Gastrocnemius medialis (tissue), 4 donors: ENCODE measurements at regions not wholly inside any gene's neighbourhood (a gene's known extent, or its start where the extent isn't known, plus 50 kb on each side); places are given as distances from the start of the nearest gene placed in this dataset.
"Not testable (repeated sequence)": the region's sequence is repeated elsewhere in the genome, so short reads cannot be mapped to it uniquely, and the experiment has no call there.

Experiments
- ATAC-seq, 2 donors: fragments of 150-250 bp; one replicate each; pipeline ENCODE4 v1.9.1; 2016
- DNase-seq, 2 donors: peaks; one replicate each; pipeline ENCODE4 v3.0.0-alpha.2; 2019
- H3K27ac ChIP-seq, 4 donors: fragments of 200-600 bp; sonication (generic); 1 replicate in 1 of 4; 2 replicates in 3 of 4; pipeline ENCODE4 v1.5.1; 2016 to 2018; ENCODE audit warnings: mild to moderate bottlenecking in 2 of 4, moderate library complexity in 1 of 4
- H3K27me3 ChIP-seq, 3 donors: fragments of 200-600 bp; sonication (generic) in 2 of 3; 1 replicate in 1 of 3; 2 replicates in 2 of 3; pipeline versions ENCODE4 v1.5.1 to v1.6.0; 2016 to 2019; ENCODE audit warnings: mild to moderate bottlenecking in 1 of 3, moderate library complexity in 1 of 3
- H3K36me3 ChIP-seq, 2 donors: fragments of 200-600 bp; sonication (generic) in 1 of 2; one replicate each; pipeline ENCODE4 v1.5.1; 2017 to 2018
- H3K4me1 ChIP-seq, 2 donors: fragments of 200-600 bp; sonication (generic) in 1 of 2; one replicate each; pipeline ENCODE4 v1.5.1; 2016 to 2017; ENCODE audit warnings: mild to moderate bottlenecking in 2 of 2
- H3K4me3 ChIP-seq, 4 donors: fragments of 200-600 bp; sonication (generic) in 3 of 4; 1 replicate in 1 of 4; 2 replicates in 3 of 4; pipeline ENCODE4 v1.5.1; 2016 to 2019; ENCODE audit warnings: mild to moderate bottlenecking in 2 of 4
- H3K9me3 ChIP-seq, 3 donors: fragments of 200-600 bp; sonication (generic) in 2 of 3; 1 replicate in 1 of 3; 2 replicates in 2 of 3; pipeline ENCODE4 v1.5.1; 2016 to 2019
- in situ Hi-C, 4 donors: fragments of 200-750 bp; cut with MboI; loops; one replicate each; pipeline versions ENCODE4 v1.15.0 to v1.8.0; 2017; ENCODE audit warnings: low sequenced_read_pairs in 4 of 4
- intact Hi-C: fragments of 100-400 bp; cut with DNase I; formaldehyde crosslinking; loops from one replicate; pipeline ENCODE4 v1.15.1; 2023; ENCODE audit warnings: low total_unique reads

DNA sequence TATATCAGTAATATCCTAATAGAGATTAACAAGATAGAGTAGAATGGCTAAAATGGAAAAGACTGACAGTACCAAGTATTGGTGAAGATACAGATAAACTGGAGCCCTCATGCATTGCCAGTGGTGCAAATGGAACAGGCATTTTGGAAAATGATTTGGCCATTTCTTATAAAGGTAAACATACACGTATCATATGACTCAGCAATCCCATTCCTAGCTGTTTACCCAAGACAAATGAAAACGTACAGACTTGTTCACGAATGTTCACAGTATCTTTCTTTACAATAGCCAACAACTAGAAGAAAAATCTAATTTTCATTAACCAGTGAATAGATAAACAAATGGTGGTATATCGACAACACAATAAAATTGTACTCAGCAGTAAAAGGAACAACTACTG lies 86.4 kb downstream of the FOXD4L6 start:
- H3K36me3 ChIP-seq, intact Hi-C loops, H3K27me3 ChIP-seq, ATAC-seq, in situ Hi-C loops, H3K4me3 ChIP-seq, H3K27ac ChIP-seq, H3K9me3 ChIP-seq, DNase-seq, H3K4me1 ChIP-seq: not testable (repeated sequence)

DNA sequence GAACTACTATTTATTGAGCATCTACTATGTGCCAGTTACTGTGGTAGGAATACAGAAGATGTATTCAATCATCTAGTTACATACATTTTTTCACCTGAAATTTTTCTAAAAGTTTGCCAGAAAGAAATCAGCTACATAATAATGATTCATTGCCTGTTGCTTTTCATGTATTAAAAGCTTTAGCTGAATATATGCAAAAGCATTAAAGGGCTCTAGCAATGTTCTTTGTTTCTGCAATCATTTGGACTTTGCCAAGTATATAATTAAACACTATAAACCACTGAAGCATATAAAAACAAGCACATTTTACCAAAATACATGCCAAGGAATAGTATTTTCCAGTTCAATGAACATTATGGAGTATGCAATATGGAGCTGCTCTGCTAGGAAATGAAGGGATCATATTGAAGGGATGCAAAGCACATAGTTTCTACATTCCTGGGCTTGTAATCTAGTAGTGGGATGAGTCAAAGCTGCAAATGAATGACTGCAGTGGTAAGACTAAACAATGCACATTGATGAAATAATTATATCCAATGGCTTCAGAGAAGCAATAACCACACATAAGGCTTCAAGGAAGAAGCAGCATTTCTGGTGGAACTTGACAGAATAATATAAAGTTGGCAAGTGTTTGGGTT lies 87.7 kb downstream of the FOXD4L6 start:
- intact Hi-C loops, H3K4me3 ChIP-seq, in situ Hi-C loops, ATAC-seq, H3K36me3 ChIP-seq, H3K27ac ChIP-seq, H3K9me3 ChIP-seq, DNase-seq, H3K4me1 ChIP-seq, H3K27me3 ChIP-seq: not testable (repeated sequence)

DNA sequence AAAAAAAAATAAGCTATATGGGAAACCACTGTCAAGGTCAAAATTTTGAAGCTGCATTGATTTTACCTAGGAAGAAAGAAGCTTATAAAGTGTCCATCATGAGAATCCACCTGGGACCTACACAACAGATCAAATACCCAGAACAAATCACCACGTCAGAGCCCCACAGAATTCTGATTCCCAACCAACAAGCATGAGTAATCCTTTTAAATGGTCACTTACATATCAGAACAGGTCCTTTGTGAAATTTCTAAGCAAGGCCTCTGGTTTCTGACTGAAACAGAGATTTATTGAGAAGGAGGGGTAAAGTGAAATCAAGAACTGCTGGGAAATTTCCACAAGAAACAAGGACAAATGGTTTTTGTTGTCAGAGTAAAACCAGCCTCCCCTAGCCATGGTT lies 93.2 kb downstream of the FOXD4L6 start:
- intact Hi-C loops, H3K4me3 ChIP-seq, ATAC-seq, H3K27me3 ChIP-seq, H3K4me1 ChIP-seq, DNase-seq, H3K36me3 ChIP-seq, H3K27ac ChIP-seq, in situ Hi-C loops, H3K9me3 ChIP-seq: not testable (repeated sequence)

DNA sequence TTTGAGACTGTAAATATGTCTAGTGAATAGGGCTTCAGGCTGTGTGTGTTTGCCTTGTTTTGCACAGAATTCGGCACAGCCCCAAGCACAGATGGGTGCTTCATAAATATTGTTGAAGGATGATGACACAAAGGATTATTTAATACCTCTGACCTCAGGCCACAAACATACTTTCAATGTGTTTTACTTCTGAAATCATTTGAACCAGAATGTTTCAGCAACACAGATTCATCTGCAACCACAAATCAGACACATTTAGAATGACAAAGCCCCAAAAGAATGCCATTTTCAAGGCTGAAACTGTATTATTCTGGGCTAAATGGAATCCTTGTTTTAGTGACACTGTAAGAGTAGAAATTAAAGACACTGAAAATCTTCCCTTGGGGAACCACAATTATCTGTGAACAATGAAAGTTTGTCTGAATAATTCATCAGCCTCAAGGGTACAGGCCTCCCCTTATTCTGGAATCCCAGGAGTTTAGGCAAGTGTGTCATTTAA lies 93.7 kb downstream of the FOXD4L6 start:
- H3K36me3 ChIP-seq, H3K4me3 ChIP-seq, H3K27me3 ChIP-seq, ATAC-seq, H3K4me1 ChIP-seq, H3K27ac ChIP-seq, intact Hi-C loops, DNase-seq, H3K9me3 ChIP-seq, in situ Hi-C loops: not testable (repeated sequence)

DNA sequence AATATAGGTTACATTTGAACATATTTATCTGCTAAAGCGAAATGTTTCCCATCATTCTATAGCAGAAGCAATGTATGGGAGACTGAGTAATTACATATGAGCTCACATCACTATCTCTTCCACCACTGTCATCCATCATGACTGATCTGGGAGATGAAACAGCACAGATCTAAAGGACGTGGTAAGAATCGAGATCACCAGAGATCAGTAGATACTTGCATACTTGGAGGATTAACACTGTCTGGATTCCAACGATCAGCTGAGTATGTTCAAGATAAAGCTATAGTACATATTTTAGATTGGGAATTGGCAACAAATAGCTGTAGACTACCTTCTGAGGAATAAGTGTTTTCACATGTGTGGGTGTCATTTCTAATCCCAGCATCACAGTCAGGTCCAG lies 94.6 kb downstream of the FOXD4L6 start:
- H3K9me3 ChIP-seq, H3K27ac ChIP-seq, ATAC-seq, H3K27me3 ChIP-seq, H3K4me1 ChIP-seq, H3K4me3 ChIP-seq, H3K36me3 ChIP-seq, intact Hi-C loops, in situ Hi-C loops, DNase-seq: not testable (repeated sequence)

DNA sequence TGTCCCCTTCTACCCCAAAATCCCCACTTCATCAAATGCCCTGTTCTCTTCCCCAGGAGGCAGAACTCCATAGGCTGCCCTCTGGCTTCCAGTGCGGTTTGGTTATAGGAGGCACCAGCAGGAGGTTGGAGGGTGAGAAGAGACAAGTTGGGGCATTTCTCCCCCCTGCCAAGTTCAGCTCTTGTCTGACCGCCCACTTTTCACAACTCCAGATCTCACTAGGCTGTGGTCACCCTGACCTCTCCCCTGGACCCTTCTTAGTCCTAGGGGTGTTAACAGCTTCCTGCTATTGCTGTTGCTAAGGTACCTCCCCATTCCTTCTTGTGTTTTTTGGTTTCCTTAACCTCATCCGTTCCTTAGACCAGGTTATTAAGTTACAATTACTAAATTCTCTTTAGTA lies 95.1 kb downstream of the FOXD4L6 start:
- peak in 1 of 2 donors; percentile 16 for ATAC-seq
- H3K36me3 ChIP-seq, intact Hi-C loops, DNase-seq, H3K27me3 ChIP-seq, H3K27ac ChIP-seq, H3K4me1 ChIP-seq, in situ Hi-C loops, H3K4me3 ChIP-seq, H3K9me3 ChIP-seq: not testable (repeated sequence)

DNA sequence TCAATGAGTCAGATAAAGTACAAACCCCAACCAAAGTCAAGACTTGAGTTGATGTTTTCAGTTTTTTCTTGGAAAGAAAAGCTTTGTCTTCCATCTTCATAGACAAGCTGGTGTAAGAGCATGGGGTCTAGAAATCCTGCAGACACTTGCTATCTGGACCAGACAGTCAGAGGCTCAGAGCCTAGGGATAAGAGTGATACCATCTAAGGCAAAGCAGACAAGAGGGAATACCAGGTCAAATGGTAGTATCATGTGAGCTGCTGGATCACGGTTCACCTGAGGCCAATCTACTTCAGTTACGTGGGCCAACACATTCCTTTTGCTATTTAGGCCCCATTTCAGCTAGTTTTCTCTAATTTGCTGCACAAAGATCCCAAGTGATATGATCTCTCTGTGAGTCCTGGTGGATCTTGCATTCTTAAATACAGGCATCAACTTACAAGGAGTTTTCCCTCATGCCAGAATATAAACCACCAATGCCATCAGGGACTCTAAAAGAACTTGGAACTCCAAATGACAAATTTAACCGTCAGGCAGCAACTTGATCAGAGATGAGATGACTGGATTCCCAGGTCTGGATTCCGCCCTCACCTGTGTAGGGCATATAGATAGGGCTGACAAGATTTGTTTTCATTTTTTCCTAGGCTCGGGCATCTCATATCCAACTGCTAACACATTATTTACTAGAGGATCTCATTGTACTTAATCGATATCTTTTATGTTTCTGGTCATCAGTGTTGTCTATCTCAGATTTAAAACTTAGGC lies 101.4 kb downstream of the FOXD4L6 start:
- H3K4me3 ChIP-seq, H3K4me1 ChIP-seq, intact Hi-C loops, in situ Hi-C loops, DNase-seq, H3K27ac ChIP-seq, H3K36me3 ChIP-seq, H3K27me3 ChIP-seq, H3K9me3 ChIP-seq: not testable (repeated sequence)
- ATAC-seq, result peak; percentile 18 to 51

DNA sequence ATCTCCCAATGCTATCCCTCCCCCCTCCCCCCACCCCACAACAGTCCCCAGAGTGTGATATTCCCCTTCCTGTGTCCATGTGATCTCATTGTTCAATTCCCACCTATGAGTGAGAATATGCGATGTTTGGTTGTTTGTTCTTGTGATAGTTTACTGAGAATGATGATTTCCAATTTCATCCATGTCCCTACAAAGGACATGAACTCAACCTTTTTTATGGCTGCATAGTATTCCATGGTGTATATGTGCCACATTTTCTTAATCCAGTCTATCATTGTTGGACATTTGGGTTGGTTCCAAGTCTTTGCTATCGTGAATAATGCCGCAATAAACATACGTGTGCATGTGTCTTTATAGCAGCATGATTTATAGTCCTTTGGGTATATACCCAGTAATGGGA lies 106.1 kb downstream of the FOXD4L6 start:
- in situ Hi-C loops, intact Hi-C loops, H3K27me3 ChIP-seq, H3K9me3 ChIP-seq, H3K4me1 ChIP-seq, H3K4me3 ChIP-seq, ATAC-seq, DNase-seq, H3K27ac ChIP-seq: not testable (repeated sequence)
- H3K36me3 ChIP-seq, result peaks cover 0 to 18% of the 10 kb centered on the region in 2 donors

DNA sequence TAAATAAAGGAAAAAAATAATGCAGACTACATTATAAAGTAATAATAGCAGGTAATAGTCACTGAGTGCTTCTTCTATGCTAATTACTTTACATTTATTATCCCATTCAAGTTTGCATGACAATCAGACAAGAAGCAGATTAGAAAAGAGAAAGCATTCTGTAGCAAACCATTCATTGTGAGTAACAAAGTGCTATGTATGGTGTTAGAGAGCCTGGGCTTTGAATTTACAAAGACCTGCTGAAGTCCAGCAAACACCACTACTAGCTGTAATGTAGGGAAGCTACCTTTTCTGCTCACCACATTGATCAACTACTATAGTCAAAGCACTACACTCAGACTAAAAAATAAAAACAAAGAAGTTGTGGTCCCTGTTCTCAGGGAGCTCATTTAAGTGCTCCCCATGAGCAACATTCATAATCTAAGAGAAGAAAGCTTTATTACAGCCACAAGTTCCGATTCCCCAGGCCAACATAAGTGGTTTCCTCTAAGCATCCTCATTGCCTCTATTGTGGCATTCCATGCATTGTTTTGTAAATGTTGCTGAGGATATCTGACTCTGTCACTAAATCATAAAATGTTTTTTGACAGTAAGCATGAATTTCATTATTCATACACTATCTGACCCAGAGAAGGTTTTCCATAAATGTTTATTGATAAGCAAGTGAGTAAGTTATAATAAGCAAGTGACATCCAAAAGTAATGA lies 108.5 kb downstream of the FOXD4L6 start:
- H3K9me3 ChIP-seq, in situ Hi-C loops, H3K27ac ChIP-seq, H3K27me3 ChIP-seq, H3K4me3 ChIP-seq, intact Hi-C loops, ATAC-seq, DNase-seq, H3K4me1 ChIP-seq: not testable (repeated sequence)
- peaks cover 0 to 18% of the 10 kb centered on the region in 2 donors for H3K36me3 ChIP-seq

DNA sequence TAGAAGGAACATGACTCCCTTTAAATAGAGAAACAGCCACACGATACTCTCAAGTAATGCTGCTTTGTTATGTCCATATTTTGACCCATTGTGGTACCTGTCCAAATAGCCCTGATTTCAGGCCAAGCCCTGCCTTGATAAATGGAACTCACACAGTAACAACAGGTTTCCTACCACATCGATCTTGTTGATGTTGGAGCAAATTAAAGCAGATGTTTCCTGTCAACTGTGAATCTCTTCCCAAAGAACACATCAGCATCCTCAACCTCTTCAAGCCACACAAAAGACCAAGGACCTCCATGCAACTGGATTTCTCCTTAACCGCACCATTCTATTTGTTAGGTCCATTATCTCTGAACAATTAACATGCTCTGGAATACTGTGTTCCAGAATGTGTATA lies 109.5 kb downstream of the FOXD4L6 start:
- ATAC-seq, H3K4me1 ChIP-seq, intact Hi-C loops, H3K9me3 ChIP-seq, in situ Hi-C loops, DNase-seq, H3K27ac ChIP-seq, H3K27me3 ChIP-seq, H3K4me3 ChIP-seq: not testable (repeated sequence)
- peaks cover 0 to 11% of the 10 kb centered on the region in 2 donors for H3K36me3 ChIP-seq

DNA sequence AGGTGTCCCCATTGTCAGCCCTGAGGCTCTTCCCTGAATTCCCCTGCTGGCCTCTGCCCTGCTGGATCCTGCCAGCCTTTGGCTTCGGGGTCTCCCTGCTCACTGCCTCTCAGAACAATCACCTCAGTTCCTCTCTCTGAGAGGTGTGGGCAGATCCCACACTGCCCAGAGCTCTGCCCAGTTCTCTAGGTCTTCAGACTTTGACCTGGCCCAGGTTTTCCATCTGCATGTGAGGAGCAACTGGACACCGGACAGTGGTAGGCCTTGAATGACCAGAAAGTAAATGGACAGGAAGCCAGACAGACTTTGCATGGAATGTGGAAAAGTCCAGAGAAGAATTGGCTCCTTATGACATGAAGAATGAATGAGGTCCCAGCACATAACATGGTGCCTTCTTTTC lies 111.8 kb downstream of the FOXD4L6 start:
- intact Hi-C loops, in situ Hi-C loops, H3K27ac ChIP-seq, H3K27me3 ChIP-seq, H3K4me1 ChIP-seq, ATAC-seq, H3K4me3 ChIP-seq, DNase-seq, H3K9me3 ChIP-seq: not testable (repeated sequence)
- H3K36me3 ChIP-seq, result peaks cover 0 to 13% of the 10 kb centered on the region in 2 donors
